HCT116 (cell line): ENCODE measurements at regions not wholly inside any gene's neighbourhood (a gene's known extent, or its start where the extent isn't known, plus 50 kb on each side); places are given as distances from the start of the nearest gene placed in this dataset.
A peak's percentile ranks its signal among the peaks of the same experiment; 100 is the strongest.

Source experiments
- ATAC-seq: fragments of 200-7000 bp; cut with Tn5 transposase; 2 replicates; pipeline ENCODE4 v1.9.1; 2020; ENCODE audit warnings: mild to moderate bottlenecking, moderate library complexity
- BruUV-seq: library from RNA; stranded (reverse); fragments of 400-500 nt; replicated peaks from 2 replicates; lab custom pipeline; 2021; lab: Mats Ljungman, UMichigan
- CTCF ChIA-PET: fragments of 300-600 bp; sonication (Branson Sonifier 250); formaldehyde crosslinking; loops from one replicate; lab custom pipeline; 2021; ENCODE audit warnings: antibody characterized with exemption; lab: Charles Lee
- POLR2A ChIA-PET: fragments of 300-600, 350-600 bp; sonication (Branson Sonifier 250); formaldehyde crosslinking; loops from one replicate; lab custom pipeline; 2021; ENCODE audit warnings: antibody characterized with exemption; lab: Charles Lee
- RAD21 ChIA-PET, 2 experiments: fragments of 300-600 bp; sonication (Branson Sonifier 250); formaldehyde crosslinking; loops; one replicate each; lab custom pipeline; 2023; ENCODE audit warnings: low total read pairs in 2 of 2; ENCODE audit not compliant: uncharacterized antibody in 2 of 2, unreplicated experiment in 2 of 2, low non-redundant PET in 1 of 2; lab: Charles Lee
- DNase-seq: peaks from one replicate; pipeline ENCODE4 v3.0.0-alpha.2; 2010; ENCODE audit warnings: low read depth, low spot score
- H2AFZ ChIP-seq: fragments of 200-600 bp; shearing (Covaris generic), sonication (generic); 2 replicates; pipeline ENCODE4 v1.6.1; 2017; ENCODE audit warnings: low read depth, mixed run types, mixed read lengths, antibody characterized with exemption, low read length; ENCODE audit not compliant: poor library complexity, severe bottlenecking
- H3K27ac ChIP-seq: 2 replicates; pipeline ENCODE4 v1.5.1; 2012; ENCODE audit warnings: low read depth, low read length
- H3K27me3 ChIP-seq: fragments of 200-600 bp; sonication (generic); 2 replicates; pipeline ENCODE4 v1.6.1; 2016; ENCODE audit warnings: mixed run types, low read length, mixed read lengths; ENCODE audit not compliant: insufficient read depth
- H3K36me3 ChIP-seq, 2 experiments: fragments of 200-500 bp in 1 of 2; fragments of 200-600 bp in 1 of 2; sonication (Bioruptor generic) in 1 of 2; sonication (generic) in 1 of 2; 2 replicates each; pipeline versions ENCODE4 v1.5.1 to v1.6.1; 2014 to 2016; ENCODE audit warnings: low read length in 2 of 2, inconsistent platforms in 1 of 2, mixed read lengths in 1 of 2, mixed run types in 1 of 2; ENCODE audit not compliant: insufficient read depth in 2 of 2, control insufficient read depth in 1 of 2
- H3K4me1 ChIP-seq, 2 experiments: fragments of 200-600 bp in 1 of 2; sonication (generic) in 1 of 2; 2 replicates each; pipeline versions ENCODE4 v1.5.1 to v1.6.1; 2012 to 2017; ENCODE audit warnings: low read length in 2 of 2, inconsistent platforms in 1 of 2, mild to moderate bottlenecking in 1 of 2, mixed read lengths in 1 of 2, mixed run types in 1 of 2, moderate library complexity in 1 of 2; ENCODE audit not compliant: insufficient read depth in 2 of 2, control insufficient read depth in 1 of 2
- H3K4me2 ChIP-seq: fragments of 200-600 bp; sonication (generic); 2 replicates; pipeline ENCODE4 v1.6.1; 2017; ENCODE audit warnings: mixed run types, low read length, mixed read lengths
- H3K4me3 ChIP-seq, 2 experiments: fragments of 200-600 bp in 1 of 2; sonication (generic) in 1 of 2; replicated peaks in 1 of 2; 2 replicates each; pipeline ENCODE4 v1.5.1; 2011 to 2016; ENCODE audit warnings: low read length in 2 of 2, control low read depth in 1 of 2, low read depth in 1 of 2, mild to moderate bottlenecking in 1 of 2, mixed read lengths in 1 of 2, mixed run types in 1 of 2
- H3K79me2 ChIP-seq: fragments of 200-600 bp; sonication (generic); 2 replicates; pipeline ENCODE4 v1.6.1; 2017; ENCODE audit warnings: mild to moderate bottlenecking, mixed run types, low read length, moderate library complexity, mixed read lengths; ENCODE audit not compliant: insufficient read depth
- H3K9ac ChIP-seq: fragments of 200-600 bp; sonication (generic); 2 replicates; pipeline ENCODE4 v1.6.1; 2016; ENCODE audit warnings: low read length, mixed read lengths
- H3K9me2 ChIP-seq: fragments of 200-600 bp; sonication (generic), shearing (Covaris generic); 2 replicates; pipeline ENCODE4 v1.6.1; 2017; ENCODE audit warnings: mixed run types, mild to moderate bottlenecking, moderate library complexity; ENCODE audit not compliant: insufficient read depth
- H3K9me3 ChIP-seq, 2 experiments: fragments of 200-500 bp in 1 of 2; fragments of 200-600 bp in 1 of 2; sonication (Bioruptor generic) in 1 of 2; sonication (generic) in 1 of 2; 2 replicates each; pipeline ENCODE4 v1.6.1; 2014 to 2017; ENCODE audit warnings: low read length in 2 of 2, mixed read lengths in 2 of 2, inconsistent platforms in 1 of 2, low read depth in 1 of 2, mild to moderate bottlenecking in 1 of 2, mixed run types in 1 of 2, moderate library complexity in 1 of 2; ENCODE audit not compliant: control insufficient read depth in 1 of 2, insufficient read depth in 1 of 2
- H4K20me1 ChIP-seq: fragments of 200-600 bp; sonication (generic), shearing (Covaris generic); 2 replicates; pipeline ENCODE4 v1.6.1; 2017; ENCODE audit warnings: mixed run types, mild to moderate bottlenecking, moderate library complexity; ENCODE audit not compliant: insufficient read depth
- CBX3 ChIP-seq: IDR thresholded peaks from 2 replicates; pipeline ENCODE4 v1.6.1; 2012; ENCODE audit warnings: low read depth
- CEBPB ChIP-seq: IDR thresholded peaks from 2 replicates; pipeline ENCODE4 v1.6.1; 2012; ENCODE audit warnings: low read depth
- EGR1 ChIP-seq: IDR thresholded peaks from 2 replicates; pipeline ENCODE4 v1.6.1; 2012; ENCODE audit warnings: low read depth
- ELF1 ChIP-seq: IDR thresholded peaks from 2 replicates; pipeline ENCODE4 v1.6.1; 2012; ENCODE audit warnings: low read depth, borderline replicate concordance
- EZH2phosphoT487 ChIP-seq: fragments of 200-600 bp; IDR thresholded peaks from 2 replicates; pipeline ENCODE4 v1.6.1; 2018; ENCODE audit warnings: antibody characterized with exemption, borderline replicate concordance
- FOSL1 ChIP-seq: IDR thresholded peaks from 2 replicates; pipeline ENCODE4 v1.6.1; 2012; ENCODE audit warnings: low read depth
- POLR2A ChIP-seq: IDR thresholded peaks from 2 replicates; pipeline ENCODE4 v1.7.0; 2011; ENCODE audit warnings: borderline replicate concordance; ENCODE audit not compliant: insufficient read depth, insufficient read length; ENCODE audit errors: extremely low read depth
- POLR2AphosphoS5 ChIP-seq: IDR thresholded peaks from 2 replicates; pipeline ENCODE4 v1.6.1; 2011; ENCODE audit warnings: mild to moderate bottlenecking, low read depth, low read length, moderate library complexity
- RAD21 ChIP-seq: IDR thresholded peaks from 2 replicates; pipeline ENCODE4 v1.6.1; 2012; ENCODE audit warnings: low read depth, mild to moderate bottlenecking
- SIN3A ChIP-seq: IDR thresholded peaks from 2 replicates; pipeline ENCODE4 v1.6.1; 2012; ENCODE audit warnings: low read depth
- SP1 ChIP-seq: IDR thresholded peaks from 2 replicates; pipeline ENCODE4 v1.6.1; 2012; ENCODE audit warnings: low read depth
- SRF ChIP-seq: IDR thresholded peaks from 2 replicates; pipeline ENCODE4 v1.6.1; 2012; ENCODE audit warnings: low read depth
- YY1 ChIP-seq: IDR thresholded peaks from 2 replicates; pipeline ENCODE4 v1.6.1; 2011; ENCODE audit warnings: low read length, low read depth, moderate library complexity, mild to moderate bottlenecking; ENCODE audit not compliant: insufficient replicate concordance; ENCODE audit errors: extremely low read depth
- ZFX ChIP-seq: fragments of 450-650 bp; IDR thresholded peaks from 2 replicates; pipeline ENCODE4 v1.6.1; 2017
- ZNF274 ChIP-seq: fragments of 200-500 bp; sonication (Bioruptor generic); IDR thresholded peaks from 2 replicates; pipeline ENCODE4 v1.6.1; 2014; ENCODE audit warnings: mild to moderate bottlenecking, low read depth, low read length, inconsistent platforms
- intact Hi-C: fragments of 100-400 bp; cut with micrococcal nuclease; formaldehyde crosslinking; loops from 2 replicates; pipeline ENCODE4 v1.10.0; 2022
- TF ChIP-seq, protein P1 (sequence below): IDR thresholded peaks from 2 replicates; pipeline ENCODE4 v1.6.1; 2012; ENCODE audit warnings: low read depth
- TF ChIP-seq, protein P2 (sequence below): IDR thresholded peaks from 2 replicates; pipeline ENCODE4 v1.6.1; 2012
- TF ChIP-seq, protein P3 (sequence below): IDR thresholded peaks from 2 replicates; pipeline ENCODE4 v1.6.1; 2012
- TF ChIP-seq, protein P4 (sequence below): IDR thresholded peaks from 2 replicates; pipeline ENCODE4 v1.6.1; 2011; ENCODE audit warnings: mild to moderate bottlenecking, low read length, moderate library complexity; ENCODE audit not compliant: insufficient replicate concordance; ENCODE audit errors: extremely low read depth

DNA sequence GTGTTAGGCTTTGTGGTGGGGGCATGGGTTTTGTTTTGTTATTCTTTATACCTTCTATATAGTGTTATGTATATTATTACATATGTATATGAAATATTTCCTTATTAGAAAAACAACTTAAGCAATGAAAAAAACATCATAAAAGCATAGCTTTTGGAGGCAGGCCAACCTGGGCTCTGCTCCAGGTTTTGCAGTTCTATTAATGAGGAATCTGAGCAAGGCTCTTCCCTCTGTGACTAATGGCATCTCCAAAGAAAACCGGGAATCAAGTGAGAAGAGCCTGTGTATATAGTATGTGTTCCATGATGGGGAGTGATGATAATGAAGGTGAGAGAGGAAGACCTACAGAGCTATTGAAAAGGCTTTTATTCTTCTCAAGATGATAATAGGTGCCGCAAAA, 291.1 kb downstream of the CLIC5 start:
- TF ChIP-seq, protein P1, sequence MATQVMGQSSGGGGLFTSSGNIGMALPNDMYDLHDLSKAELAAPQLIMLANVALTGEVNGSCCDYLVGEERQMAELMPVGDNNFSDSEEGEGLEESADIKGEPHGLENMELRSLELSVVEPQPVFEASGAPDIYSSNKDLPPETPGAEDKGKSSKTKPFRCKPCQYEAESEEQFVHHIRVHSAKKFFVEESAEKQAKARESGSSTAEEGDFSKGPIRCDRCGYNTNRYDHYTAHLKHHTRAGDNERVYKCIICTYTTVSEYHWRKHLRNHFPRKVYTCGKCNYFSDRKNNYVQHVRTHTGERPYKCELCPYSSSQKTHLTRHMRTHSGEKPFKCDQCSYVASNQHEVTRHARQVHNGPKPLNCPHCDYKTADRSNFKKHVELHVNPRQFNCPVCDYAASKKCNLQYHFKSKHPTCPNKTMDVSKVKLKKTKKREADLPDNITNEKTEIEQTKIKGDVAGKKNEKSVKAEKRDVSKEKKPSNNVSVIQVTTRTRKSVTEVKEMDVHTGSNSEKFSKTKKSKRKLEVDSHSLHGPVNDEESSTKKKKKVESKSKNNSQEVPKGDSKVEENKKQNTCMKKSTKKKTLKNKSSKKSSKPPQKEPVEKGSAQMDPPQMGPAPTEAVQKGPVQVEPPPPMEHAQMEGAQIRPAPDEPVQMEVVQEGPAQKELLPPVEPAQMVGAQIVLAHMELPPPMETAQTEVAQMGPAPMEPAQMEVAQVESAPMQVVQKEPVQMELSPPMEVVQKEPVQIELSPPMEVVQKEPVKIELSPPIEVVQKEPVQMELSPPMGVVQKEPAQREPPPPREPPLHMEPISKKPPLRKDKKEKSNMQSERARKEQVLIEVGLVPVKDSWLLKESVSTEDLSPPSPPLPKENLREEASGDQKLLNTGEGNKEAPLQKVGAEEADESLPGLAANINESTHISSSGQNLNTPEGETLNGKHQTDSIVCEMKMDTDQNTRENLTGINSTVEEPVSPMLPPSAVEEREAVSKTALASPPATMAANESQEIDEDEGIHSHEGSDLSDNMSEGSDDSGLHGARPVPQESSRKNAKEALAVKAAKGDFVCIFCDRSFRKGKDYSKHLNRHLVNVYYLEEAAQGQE, result no peak
- TF ChIP-seq ELF1 (no peak), POLR2A (no peak), ZNF274 (no peak), RAD21 (no peak), CBX3 (no peak), CEBPB (no peak), SP1 (no peak), POLR2AphosphoS5 (no peak), SIN3A (no peak), ZFX (no peak), FOSL1 (no peak), YY1 (no peak), SRF (no peak), EZH2phosphoT487 (no peak), EGR1 (no peak)
- TF ChIP-seq, protein P2, sequence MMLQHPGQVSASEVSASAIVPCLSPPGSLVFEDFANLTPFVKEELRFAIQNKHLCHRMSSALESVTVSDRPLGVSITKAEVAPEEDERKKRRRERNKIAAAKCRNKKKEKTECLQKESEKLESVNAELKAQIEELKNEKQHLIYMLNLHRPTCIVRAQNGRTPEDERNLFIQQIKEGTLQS, result no peak
- TF ChIP-seq, protein P3, sequence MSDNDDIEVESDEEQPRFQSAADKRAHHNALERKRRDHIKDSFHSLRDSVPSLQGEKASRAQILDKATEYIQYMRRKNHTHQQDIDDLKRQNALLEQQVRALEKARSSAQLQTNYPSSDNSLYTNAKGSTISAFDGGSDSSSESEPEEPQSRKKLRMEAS, result no peak
- TF ChIP-seq, protein P4, sequence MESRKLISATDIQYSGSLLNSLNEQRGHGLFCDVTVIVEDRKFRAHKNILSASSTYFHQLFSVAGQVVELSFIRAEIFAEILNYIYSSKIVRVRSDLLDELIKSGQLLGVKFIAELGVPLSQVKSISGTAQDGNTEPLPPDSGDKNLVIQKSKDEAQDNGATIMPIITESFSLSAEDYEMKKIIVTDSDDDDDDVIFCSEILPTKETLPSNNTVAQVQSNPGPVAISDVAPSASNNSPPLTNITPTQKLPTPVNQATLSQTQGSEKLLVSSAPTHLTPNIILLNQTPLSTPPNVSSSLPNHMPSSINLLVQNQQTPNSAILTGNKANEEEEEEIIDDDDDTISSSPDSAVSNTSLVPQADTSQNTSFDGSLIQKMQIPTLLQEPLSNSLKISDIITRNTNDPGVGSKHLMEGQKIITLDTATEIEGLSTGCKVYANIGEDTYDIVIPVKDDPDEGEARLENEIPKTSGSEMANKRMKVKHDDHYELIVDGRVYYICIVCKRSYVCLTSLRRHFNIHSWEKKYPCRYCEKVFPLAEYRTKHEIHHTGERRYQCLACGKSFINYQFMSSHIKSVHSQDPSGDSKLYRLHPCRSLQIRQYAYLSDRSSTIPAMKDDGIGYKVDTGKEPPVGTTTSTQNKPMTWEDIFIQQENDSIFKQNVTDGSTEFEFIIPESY, result no peak
- TF ChIP-seq, all 23 proteins: peak for 0
- CTCF ChIA-PET, result interaction anchor here (2.0 kb wide), 1 partner anchor 10 kb away, joined by 6 read pairs; no protein-coding TSS in a partner anchor
- no TSS peak for BruUV-seq
- ATAC-seq, result peak; percentile 69; the same call in 1 of the 2 replicates
- RAD21 ChIA-PET, result no interaction called here
- Histone ChIP-seq H3K9me2 (no peaks in the 10 kb centered on the region), H3K27me3 (no peaks in the 10 kb centered on the region), H3K4me1 (peaks cover 6 to 10% of the 10 kb centered on the region in 2 experiments), H3K4me2 (peak overlapping the region; percentile 31; the same call in 1 of the 2 replicates), H3K9me3 (no peaks in the 10 kb centered on the region; a peak in 1 of 4 replicates), H4K20me1 (no peaks in the 10 kb centered on the region), H3K9ac (no peak overlapping the region), H3K27ac (no peak overlapping the region), H2AFZ (no peak overlapping the region), H3K36me3 (no peaks in the 10 kb centered on the region), H3K4me3 (no peak overlapping the region), H3K79me2 (no peaks in the 10 kb centered on the region)
- peak; percentile 26 for DNase-seq
- POLR2A ChIA-PET, result no interaction called here
- intact Hi-C loops, result no loop called here
